NK-92 treated with Interleukin-12 subunit alpha and Interleukin-12 subunit beta, amount 100 ng/mL, for 24 hours (cell line): ENCODE measurements at regions not wholly inside any gene's neighbourhood (a gene's known extent, or its start where the extent isn't known, plus 50 kb on each side); places are given as distances from the start of the nearest gene placed in this dataset.

Experiments used
- DNase-seq: peaks from one replicate; lab custom pipeline; 2025; lab: John Stamatoyannopoulos, UW

- DNase-seq = no peak
Measured at GRCh38 chr17:51548125-51548524, 287.8 kb downstream of the UTP18 start.

- no peak for DNase-seq
Measured at GRCh38 chr17:51555153-51555552, 294.8 kb downstream of the UTP18 start.

GRCh38 chr17:51559778-51560177, 299.4 kb downstream of the UTP18 start:
- no peak for DNase-seq

DNA sequence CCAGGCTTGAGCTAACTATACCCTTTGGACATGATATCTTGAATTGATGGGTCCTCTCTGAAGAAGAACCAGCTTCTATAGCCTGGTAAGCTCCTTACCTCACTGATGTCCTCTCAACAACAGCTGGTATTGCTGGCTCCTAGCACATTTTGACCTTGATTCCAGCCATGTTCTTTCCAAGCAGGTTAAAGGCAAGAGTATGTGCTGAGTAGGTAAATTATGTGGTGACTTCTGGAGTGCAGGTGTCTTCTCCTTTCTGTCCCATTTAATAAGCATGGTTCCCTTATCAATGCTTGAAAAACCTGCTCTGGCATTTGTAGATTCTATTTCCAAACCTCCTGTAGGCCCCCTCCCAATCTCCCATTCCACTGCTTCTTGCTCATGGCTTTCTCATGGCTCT, 300.1 kb downstream of the UTP18 start:
- no peak for DNase-seq

DNA sequence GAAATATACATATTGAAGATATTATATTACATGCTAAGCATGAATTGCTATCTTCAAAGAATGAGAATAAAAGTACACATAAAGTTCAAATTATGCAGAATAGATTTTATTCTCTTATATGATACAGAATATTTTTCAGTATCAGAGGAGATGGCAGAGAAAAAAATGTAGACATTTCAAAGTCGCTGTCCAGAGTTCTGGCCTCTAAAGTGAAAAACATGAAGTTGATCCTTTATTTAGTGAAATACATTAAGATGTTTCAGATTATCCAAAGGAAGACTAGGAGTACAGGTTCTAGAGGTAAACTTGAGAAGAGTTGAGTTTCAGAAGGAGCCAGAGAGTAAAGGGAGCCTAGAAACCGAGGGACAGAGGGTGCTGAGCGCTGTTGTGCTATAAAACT, 303.6 kb downstream of the UTP18 start:
- no peak for DNase-seq

DNA sequence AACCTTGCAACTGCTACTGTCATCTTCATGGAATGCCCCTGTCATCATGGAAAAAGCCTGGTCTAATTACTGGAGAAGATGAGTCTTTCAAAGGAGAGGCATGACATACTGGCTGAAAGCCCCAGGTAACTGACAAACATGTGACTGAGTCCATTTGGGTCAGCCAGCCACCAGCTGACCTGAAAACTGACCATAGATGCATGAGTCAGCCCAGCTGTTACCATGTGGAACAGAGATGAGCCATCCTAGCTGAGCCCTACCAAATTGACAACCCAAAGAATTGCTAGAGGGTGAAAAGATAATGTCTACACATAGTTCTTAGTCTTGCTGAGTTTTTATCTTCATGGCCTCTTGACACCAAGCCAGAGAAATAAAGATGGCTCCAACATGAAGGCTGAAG, 311.8 kb downstream of the UTP18 start:
- DNase-seq = no peak
